NCI-H446 (cell line): ENCODE measurements at regions not wholly inside any gene's neighbourhood (a gene's known extent, or its start where the extent isn't known, plus 50 kb on each side); places are given as distances from the start of the nearest gene placed in this dataset.

Source experiments
- DNase-seq, 2 experiments: peaks; one replicate each; lab custom pipeline; 2025; lab: John Stamatoyannopoulos, UW

DNA sequence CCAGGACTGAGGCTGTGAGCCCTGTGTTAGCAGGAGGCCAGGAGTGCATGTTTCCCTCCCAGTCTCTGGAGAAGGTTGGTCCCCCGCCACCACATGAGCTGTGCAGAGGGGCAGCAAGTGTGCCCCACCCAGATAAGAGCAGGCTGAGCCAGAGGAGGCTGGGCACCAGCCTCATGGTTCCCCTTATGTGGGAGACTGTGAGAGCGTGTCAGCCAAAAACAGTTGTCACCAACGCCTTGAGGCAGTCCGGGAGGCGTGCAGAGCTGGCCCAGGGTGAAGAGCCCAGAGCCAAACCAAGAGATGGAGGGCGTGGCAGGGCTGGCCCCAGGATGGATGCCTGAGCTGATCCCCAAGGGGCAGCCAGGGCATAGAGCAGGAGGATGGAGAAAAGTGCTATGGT, 128.7 kb upstream of the GLI2 start:
- no peak for DNase-seq

DNA sequence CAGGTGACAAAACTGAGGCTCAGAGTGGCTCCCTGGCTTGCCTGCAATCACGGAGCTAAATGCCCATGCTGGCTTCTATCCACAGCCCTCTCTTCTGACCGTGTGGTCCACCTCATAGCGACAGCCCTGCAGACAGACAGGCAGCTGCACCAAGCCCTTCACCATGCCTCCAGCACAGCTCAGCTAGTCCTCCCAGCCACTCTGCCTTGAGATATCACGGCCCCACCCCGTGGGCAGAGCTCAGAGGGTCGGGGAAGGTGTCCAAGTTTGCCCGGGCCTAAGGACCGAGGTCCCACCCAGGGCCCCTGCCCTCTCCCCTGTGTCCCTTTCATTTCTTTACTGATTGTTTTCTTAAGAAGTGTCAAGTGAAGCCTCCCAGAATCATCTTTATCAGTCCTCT, 128.2 kb upstream of the GLI2 start:
- DNase-seq = no peak

DNA sequence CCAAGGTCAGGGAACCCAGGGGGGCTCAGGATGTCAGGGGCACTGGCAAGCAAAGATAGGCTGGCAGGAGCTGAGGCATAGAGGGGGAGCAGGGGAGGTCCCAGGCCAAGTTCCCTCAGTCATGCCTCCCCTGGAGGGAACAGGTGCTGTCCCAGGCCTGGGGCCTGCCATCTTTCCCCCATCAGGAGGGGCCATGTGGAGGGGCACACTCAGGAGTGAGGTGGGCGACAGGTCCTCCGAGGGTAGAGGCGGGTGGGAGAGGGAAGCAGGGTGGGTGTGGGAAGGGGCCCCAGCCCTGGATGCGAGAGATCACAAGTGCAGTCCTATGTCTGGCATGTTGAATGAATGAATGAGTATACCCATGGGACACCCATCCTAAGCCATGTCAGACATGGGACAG, 127.7 kb upstream of the GLI2 start:
- no peak for DNase-seq

DNA sequence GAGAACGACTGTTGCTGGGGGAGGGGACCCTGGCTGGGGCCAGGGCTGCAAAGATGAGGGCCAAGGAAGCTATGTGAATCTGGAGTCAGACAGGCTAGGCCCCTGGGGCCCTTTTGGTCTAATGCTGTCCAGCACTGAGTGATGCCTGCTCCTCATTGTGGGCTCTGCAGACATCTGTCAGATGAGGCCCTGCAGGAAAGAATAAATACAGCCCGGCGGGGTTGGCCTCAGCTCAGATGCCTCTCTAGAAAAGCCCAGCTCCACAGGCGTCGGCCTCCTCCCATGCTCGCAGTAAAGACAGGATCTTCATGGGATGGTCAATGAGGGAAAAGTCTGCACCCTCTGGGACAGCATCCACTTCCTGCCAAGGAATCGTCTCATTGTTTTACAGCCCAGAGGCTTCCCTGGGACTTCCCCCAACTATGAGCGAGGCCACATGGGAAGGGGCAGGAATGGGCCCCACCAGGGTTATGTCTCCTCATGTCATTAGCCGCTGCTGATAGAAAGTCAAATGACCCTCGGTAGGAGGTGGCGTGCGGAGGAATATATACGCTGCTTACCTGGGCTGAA, 125.8 kb upstream of the GLI2 start:
- DNase-seq = no peak

DNA sequence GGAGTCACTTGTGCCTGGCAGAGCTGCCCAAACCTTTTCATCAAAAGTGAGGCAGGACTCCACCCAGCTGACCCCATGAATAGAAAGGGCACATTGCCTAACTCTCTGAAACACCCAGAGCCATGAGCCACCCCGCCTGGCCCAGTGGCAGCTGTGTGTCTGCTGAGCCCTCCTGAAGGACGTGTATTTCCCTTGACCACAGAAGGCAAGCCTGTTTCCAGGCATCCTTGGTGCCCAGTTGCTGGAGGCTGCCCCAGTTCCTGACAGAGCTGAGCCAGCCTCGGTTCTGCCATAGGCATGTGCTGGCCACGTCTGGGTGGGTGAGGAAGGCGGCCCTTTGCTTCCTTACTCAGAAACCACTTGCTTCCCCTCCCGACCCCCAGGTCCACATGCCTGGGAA, 124.7 kb upstream of the GLI2 start:
- DNase-seq = no peak

DNA sequence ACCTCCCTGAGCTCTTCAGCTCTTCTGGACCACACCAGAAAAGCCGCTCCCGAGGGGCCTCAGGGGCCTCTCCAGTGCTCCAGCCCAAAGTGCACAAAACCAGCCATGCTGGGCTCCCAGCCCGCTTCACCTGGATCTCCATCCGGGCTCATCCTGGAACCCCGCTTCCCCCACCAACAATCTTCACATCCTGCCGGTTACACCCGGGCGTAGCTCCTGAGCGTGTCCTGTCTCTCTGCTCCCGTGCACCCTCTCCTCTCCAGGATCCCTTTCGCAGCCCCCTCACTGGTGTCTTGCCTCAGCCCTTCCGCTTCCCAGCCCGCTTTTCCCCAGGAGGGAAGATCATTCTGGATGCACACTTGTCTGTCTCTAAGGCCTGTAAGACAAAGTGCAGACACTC, 123.7 kb upstream of the GLI2 start:
- no peak for DNase-seq

DNA sequence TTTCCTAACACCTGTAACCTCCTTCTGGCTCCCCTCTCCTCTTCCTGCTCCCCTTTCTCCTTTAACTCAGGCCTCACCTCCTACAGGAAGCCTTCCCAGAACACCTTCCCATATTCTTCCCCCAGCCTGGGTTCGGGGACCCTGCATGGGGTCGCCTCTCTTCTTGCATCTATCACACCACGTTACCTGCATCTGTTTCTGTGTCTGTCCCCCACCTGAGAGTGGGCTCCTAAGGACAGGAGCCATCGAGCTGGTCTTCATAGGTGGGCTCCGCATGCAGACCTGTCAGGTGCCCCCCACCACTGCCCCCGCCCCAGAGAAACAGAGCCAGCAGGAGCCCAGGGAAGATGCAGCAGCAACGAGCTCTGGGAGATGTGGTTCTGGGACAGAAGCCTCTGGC, 123.2 kb upstream of the GLI2 start:
- no peak for DNase-seq

DNA sequence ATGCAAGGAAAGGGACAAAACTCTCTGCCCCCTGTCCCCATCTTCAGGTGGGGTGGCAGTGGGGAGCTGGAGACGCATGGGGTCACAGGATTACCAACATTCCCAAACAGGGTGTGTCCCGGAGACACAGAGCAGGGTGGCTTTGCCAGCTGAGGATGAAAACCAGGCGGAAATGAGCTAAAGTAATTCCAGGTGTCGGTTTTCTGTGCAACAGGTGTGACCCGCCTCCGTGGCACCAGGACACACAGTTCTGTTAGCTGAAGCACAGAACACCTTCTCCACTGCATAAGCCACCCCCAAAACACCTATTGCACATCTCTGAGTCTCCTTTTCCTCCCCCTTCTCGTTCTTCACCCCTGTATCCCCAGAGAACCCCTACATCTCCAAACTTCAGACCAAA, 122.7 kb upstream of the GLI2 start:
- DNase-seq = no peak

DNA sequence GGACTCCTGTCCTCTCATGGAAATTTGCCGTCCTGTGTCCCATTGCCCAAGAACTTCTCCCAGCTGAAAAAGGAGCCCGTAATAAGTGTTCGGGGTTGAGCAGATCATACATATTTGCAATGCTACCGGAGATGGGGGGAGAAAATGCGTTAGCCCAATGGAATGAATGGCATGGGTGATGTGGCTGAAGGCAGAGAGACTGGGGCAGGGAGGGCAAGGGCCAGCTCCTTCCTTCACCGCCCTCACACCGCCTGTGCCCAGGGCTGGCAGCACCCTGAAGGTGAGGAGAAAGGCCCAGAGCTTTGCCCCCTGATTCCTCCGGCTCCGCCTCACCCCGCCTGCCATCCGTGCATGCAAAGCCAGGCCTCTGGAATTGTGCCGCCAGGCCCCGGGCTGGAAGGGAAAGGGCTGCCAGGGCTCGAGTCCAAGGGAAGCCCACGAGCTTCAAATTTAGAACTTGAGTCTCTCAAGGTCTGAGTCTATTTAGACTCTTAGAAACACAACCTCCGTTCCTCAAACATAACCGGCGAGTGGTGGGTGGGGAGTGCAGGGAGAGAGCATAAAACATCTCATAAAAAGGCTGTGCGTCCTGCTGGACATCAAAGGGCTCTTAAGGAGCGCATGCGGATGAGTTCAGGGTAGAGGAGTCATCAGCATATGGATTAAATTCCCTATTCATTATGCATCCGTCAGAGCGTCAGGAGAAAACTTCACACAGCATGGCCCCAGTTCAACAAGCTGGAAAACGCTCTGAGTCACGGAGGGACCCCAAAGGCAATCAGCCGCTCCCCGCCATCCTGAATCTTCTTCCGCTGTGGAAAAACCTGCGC, 121.7 kb upstream of the GLI2 start:
- DNase-seq = no peak

DNA sequence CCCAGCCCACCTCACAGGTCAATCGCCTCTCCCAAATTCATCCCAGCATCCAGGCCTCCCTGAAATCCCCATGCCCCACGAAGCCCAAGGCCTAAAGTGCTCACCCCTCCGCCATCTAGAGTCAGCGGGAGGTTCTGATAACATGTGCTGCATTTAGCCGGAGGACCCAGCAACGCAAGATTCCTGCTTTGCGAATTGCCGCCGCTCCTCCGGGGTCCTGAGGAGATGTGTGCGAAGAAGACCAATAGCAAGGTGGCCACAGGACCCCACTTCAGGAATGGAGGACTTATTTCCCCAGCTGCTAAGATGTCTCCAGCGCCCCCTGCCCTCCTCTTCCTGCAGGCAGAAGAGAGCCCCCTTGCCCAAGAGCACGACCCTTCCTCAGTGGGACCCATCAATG, 120.8 kb upstream of the GLI2 start:
- DNase-seq = no peak

DNA sequence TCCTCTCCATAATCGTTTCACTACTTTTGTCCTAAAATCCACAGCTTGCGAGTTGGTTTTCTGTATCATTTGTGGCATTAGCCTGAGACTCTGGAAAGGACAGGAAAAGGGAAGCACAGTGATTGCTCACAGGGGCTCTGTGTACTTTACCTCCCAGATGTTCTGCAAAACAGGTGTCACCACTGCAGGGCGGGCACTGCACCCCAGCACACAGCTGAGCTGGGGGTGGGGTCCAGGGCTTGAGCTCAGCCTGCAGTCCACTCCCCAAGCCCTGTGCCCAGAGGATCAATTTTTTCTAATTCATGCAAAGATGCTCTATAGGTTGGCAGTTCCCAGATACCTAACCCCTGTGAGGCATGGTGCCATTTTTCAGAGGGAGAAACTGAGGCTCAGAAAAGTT, 119.4 kb upstream of the GLI2 start:
- no peak for DNase-seq

DNA sequence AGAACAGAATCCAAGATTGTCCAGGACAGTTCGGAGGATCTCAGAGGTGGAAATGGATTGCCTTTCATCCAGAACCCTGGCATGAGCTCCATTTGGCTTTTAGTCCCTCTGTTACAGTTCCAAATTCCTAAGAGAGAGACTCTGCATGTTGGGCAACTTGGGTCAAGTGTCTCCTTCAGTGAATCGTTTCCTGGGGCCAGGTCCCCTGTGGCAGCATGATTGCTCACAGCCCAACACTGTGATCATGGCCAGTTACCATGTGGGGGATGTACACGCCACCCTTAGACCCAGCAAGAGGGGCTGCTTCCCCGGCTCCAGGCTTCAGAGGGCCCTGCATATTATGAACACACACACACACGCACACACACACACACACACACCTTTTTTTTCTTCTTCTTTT, 118.6 kb upstream of the GLI2 start:
- DNase-seq = no peak

DNA sequence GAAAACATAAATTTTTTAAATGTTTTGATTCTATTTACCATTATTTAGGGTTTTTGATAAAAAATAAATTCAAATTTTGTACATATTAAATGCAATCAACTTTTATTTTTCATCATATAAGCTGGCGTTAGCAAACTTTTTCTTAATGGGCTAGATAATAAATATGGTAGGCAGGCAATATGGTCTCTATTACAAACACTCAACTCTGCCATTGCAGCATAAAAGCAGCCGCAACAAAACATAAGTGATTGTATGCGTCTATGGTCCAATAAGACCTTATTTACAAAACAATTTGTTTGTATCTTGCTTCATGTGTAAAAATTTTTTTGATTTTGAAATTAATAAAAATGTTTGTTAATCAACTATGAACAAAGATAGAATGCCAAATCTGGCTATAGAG, 116.8 kb upstream of the GLI2 start:
- DNase-seq = no peak

DNA sequence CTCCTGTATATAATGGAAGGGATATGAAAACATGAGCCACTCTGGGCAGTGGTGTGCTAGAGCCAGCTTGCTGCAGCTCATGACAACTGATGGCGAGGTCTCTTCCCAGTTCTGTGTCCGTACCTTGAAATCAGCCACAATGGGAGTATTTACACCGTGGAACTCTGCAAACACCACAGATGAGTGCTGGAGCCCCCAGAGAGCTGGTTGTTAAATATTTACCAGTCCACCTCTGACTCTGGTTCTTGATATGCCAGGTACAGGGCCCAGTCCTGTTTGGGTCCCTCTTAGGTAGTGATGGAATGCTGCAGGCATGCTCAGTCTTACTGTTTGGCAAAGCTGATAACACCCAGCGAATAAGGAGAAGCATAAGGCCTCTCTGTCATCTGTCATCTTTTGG, 116.1 kb upstream of the GLI2 start:
- no peak for DNase-seq

DNA sequence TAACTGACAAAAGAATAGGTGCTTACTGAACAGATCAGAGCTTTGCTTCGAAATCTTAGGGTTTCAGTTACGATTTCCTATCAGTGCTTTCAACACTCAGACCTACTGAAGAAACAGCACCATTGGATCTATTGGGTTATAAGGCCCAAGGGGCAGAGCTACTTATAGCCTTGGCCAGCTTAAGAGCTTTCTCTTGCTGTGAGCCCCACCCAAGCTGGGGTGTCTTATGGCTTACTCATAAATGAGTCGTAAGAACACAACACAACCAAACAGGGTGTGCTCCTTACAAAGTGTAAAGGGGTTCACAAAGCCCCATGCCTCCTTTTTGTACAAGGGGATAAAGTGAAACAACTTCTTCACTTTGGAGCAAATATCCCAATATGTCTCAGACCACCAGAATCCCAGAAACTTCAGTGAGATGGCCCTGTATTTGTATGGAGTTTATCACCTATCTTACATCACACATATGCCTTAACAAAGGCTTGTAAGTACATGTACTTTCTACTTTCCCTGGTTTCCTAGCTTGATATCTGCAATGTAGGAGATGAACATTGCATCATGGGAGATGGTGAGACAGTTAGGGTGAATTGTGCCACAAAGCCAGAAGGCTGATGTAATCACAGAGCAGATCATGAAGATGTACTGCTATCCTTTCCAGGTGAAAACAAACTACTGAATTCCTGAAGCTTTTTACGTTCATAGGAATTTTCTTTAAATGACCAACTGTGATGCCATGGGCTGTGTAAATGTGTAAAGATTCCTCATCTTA, 115.5 kb upstream of the GLI2 start:
- DNase-seq = no peak

DNA sequence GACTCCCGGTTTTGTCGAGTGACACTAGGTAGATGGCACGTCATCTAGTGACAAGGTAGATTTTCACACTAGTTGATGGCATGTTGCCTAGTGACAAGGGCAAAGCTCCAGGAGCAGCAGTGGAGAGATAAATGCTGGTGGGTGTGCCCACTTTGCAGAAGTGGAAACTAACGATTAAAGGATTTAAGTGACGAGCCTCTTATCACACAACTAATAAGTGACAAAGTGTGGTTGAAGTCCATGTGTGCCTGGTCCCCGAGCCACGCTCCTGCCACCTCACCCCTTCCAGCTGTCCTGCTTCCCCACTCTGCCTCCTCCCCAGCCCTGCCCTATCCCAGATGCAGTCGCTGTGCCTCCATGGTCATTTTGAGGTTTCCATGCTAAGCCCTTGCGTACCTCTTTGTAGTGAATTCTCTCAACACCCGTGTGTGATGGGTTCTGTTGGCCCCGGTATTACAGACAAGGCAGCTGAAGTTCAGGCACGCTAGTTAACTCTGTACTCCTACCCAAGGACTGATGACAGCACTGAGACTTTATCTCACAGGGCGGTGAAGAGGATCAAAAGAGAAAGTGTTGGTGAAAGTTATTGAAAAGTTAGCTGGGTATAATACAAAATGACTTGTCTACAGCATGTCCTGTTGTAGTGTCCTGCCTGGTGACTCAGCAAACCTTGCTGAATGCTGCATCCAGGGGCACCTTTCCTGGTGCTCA, 113.4 kb upstream of the GLI2 start:
- DNase-seq = no peak

DNA sequence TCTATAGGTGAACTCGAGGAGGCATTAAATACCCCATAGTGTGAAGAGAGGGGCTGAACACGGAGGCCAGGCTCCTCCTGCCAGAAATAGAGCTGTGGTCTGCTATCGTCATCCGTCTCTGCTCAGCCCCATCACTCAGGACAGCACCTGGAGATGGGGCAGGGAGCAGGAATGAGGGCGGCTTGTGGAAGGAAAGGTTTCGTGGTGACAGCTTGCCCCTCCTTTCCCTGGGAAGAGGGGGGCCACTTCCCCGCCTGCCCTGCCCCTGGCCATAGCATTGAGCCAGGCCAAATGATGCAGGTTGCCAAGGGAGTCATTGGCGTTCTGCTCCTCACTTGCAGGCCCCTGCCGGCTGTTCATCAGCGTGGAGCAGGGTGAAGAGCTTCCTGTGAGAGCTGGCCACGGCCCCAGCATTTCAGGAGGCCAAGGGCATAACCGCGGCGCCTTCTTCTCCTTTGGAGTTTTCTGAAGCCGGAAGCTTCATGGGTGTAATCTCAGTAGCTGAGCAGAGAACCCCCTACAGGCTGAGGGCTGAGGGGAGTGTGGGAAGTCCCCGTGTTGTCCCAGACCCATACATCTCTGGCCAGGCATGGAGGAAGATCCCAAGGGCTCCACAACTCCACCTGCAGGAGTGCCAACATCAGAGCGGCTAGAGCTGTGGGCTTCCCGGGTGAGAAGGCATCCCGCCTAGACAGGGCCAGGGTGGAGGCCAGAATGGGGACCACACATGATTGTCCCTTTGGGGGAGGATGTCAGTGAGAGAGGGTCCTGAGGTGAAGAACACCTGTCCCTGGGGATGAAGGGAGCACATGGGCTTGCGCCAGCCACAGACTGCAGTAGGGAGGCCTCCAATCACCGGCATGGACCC, 112.5 kb upstream of the GLI2 start:
- DNase-seq = no peak

DNA sequence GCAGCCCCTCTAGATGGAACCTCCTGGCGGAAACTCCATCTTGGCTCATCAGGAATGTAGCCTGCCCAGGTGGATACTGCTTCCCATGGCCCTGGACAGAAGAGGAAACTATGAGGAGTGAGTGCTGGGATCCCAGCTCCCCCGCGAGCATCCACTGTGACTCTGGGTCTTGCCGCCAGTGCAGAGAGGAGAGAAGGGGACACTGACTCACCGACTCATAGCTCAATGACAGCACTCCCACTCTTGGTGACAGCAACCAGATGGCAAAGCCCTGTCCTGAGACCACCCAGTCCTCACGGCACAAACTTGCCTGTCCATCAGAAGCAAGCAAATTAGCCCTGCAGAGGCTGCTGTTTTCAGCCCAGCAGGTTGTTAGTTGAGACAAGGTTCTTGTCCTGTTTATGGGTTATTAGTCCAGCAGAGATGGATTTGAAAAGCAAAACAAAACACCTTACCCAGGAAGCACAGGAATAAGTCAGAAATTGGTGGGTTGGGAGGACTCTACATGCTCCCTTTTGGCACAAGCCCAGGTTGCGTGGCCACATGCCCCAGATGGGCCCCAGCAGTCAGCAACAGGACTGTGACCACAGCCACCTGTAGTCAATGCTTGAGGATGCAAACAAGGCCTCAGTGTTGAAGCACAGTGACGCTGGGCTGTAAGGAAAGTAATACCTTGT, 111.5 kb upstream of the GLI2 start:
- DNase-seq = no peak

DNA sequence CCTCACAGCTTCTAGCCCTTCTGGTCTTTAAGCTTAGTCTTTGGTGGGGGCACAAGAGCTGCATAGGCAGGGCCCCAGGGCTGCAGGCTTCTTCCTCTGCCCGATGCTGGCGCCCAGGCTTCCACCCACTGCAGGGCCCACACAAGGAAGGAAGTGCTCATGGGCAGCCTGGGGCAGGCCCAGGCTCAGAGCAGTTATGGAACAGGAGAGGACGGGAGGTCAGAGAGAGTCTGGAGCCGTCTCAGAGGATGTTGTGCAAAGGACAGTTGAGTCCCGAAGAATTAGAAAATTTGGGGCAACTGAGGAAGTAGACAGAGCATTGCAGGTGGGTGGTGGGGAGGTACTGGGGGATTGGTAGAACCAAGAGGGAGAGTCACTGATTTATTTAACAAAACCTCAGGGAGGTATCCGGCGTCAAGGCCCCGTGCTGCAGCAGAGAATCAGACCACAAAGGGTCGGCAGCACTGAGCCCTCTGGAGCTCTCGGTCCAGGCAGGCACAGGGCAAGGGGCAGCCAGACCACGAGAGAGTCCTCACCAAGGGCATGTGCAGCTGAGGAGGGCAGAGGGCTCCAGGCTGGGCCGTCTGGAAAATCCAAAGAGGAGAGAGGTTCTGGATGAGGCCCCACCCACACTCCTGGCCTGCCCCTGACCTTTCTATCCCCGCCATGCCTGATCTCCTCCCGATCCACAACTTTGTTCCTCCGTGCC, 110.8 kb upstream of the GLI2 start:
- DNase-seq = no peak

DNA sequence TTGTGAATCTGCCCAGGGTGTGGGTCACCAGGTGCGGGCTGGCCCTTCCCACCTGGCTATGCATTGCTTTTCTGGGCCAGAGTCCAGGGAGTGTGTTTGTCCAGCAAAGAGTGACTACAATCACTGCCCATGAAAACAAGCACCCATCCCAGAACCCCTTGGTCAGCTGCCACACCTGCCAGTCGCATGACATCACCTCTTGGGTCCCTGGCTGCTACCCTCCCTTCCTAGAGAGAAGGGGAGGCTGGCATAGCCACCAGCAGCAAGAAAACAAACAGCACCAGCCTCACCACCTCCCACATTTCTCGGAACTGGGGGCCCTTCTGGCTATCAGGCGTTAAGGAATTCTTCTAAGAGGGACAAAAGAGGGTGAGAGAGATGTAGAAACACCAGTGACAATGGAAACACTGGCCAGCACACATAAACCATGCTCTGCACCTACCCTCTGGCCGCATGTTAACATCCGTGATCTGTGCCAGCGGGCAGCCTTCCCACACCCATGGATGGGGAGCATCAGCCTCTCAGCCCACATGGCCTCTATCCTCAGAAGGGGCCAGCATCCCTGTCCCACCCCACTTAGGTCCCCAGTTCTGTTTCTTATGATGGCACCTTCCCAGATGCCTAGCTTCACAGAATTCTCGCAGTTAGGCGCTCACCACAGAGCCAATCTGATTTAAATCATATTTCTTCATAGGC, 109.7 kb upstream of the GLI2 start:
- no peak for DNase-seq
